Neural progenitor cell (in vitro differentiated cells): ENCODE measurements at regions not wholly inside any gene's neighbourhood (a gene's known extent, or its start where the extent isn't known, plus 50 kb on each side); places are given as distances from the start of the nearest gene placed in this dataset.

Experiments
- DNase-seq: peaks from one replicate; pipeline ENCODE4 v3.0.0-alpha.2; 2016; ENCODE audit warnings: low spot score
- H2AFZ ChIP-seq: fragments of 200-600 bp; sonication (generic); replicated peaks from 2 replicates; pipeline ENCODE4 v1.6.1; 2016; ENCODE audit warnings: antibody characterized with exemption
- H3F3A ChIP-seq: fragments of 200-600 bp; sonication (generic); 2 replicates; pipeline ENCODE4 v1.6.1; 2016; ENCODE audit warnings: antibody characterized with exemption, low read depth
- H3K27ac ChIP-seq: fragments of 200-600 bp; sonication (generic); 2 replicates; pipeline ENCODE4 v1.5.1; 2016; ENCODE audit warnings: mild to moderate bottlenecking
- H3K27me3 ChIP-seq: fragments of 200-600 bp; sonication (generic); 2 replicates; pipeline ENCODE4 v1.6.1; 2016; ENCODE audit warnings: mild to moderate bottlenecking, moderate library complexity
- H3K36me3 ChIP-seq: fragments of 200-600 bp; sonication (generic); 2 replicates; pipeline ENCODE4 v1.5.1; 2016
- H3K4me1 ChIP-seq: fragments of 200-600 bp; sonication (generic); 2 replicates; pipeline ENCODE4 v1.6.1; 2016; ENCODE audit warnings: mixed run types
- H3K4me2 ChIP-seq: fragments of 200-600 bp; sonication (generic); 2 replicates; pipeline ENCODE4 v1.6.1; 2016
- H3K4me3 ChIP-seq: fragments of 200-600 bp; sonication (generic); 2 replicates; pipeline ENCODE4 v1.5.1; 2016
- H3K79me2 ChIP-seq: fragments of 200-600 bp; sonication (generic); 2 replicates; pipeline ENCODE4 v1.6.1; 2016; ENCODE audit warnings: low read depth
- H3K9ac ChIP-seq: fragments of 200-600 bp; sonication (generic); 2 replicates; pipeline ENCODE4 v1.6.1; 2016
- H3K9me3 ChIP-seq: fragments of 200-600 bp; sonication (generic); 2 replicates; pipeline ENCODE4 v1.5.1; 2016; ENCODE audit warnings: low read depth
- H4K20me1 ChIP-seq: fragments of 200-600 bp; sonication (generic); 2 replicates; pipeline ENCODE4 v1.6.1; 2016; ENCODE audit warnings: low read depth
- H3K27ac Mint-ChIP-seq: 3 replicates; pipeline ENCODE4 v1.8.0; 2021; ENCODE audit warnings: mixed read lengths
- H3K27me3 Mint-ChIP-seq: 2 replicates; pipeline ENCODE4 v1.8.0; 2022; ENCODE audit warnings: low read depth, mild to moderate bottlenecking, inconsistent platforms, moderate library complexity, mixed read lengths; ENCODE audit not compliant: insufficient read depth
- H3K36me3 Mint-ChIP-seq: 3 replicates; pipeline ENCODE4 v1.8.0; 2021; ENCODE audit warnings: mixed read lengths
- H3K4me1 Mint-ChIP-seq: 3 replicates; pipeline ENCODE4 v1.8.0; 2021; ENCODE audit warnings: mixed read lengths
- H3K4me3 Mint-ChIP-seq: 3 replicates; pipeline ENCODE4 v1.8.0; 2021; ENCODE audit warnings: mild to moderate bottlenecking, moderate library complexity, mixed read lengths
- H3K9me3 Mint-ChIP-seq: 3 replicates; pipeline ENCODE4 v1.8.0; 2020; ENCODE audit warnings: mixed read lengths
- EZH2 ChIP-seq: fragments of 200-600 bp; sonication (generic); IDR thresholded peaks from 2 replicates; pipeline ENCODE4 v1.6.1; 2017; ENCODE audit warnings: antibody characterized with exemption, mild to moderate bottlenecking, moderate library complexity
- EZH2phosphoT487 ChIP-seq: fragments of 200-600 bp; sonication (generic); IDR thresholded peaks from 2 replicates; pipeline ENCODE4 v1.6.1; 2017; ENCODE audit warnings: antibody characterized with exemption
- TF ChIP-seq, protein P1 (sequence below): fragments of 200-600 bp; sonication (generic); IDR thresholded peaks from 2 replicates; pipeline ENCODE4 v1.5.1; 2017; ENCODE audit warnings: antibody characterized with exemption, mild to moderate bottlenecking

- H3K4me3 ChIP-seq = no peak overlapping the region
- Mint-ChIP-seq H3K36me3 (peaks cover 2% of the 10 kb centered on the region), H3K27me3 (peaks cover 2% of the 10 kb centered on the region), H3K9me3 (peaks cover 35% of the 10 kb centered on the region), H3K27ac (no peak overlapping the region), H3K4me3 (no peak overlapping the region), H3K4me1 (peaks cover 17% of the 10 kb centered on the region)
- no peak overlapping the region for H3K27ac ChIP-seq
- no peak for DNase-seq
- H3K4me2 ChIP-seq = no peak overlapping the region
- no peaks in the 10 kb centered on the region for H3K9me3 ChIP-seq
- H3F3A ChIP-seq = no peaks in the 10 kb centered on the region
- H3K4me1 ChIP-seq = peaks cover 14% of the 10 kb centered on the region
- H2AFZ ChIP-seq = no peak overlapping the region
- no peaks in the 10 kb centered on the region for H3K36me3 ChIP-seq
- H4K20me1 ChIP-seq = no peaks in the 10 kb centered on the region
- H3K27me3 ChIP-seq = no peaks in the 10 kb centered on the region
- H3K9ac ChIP-seq = no peak overlapping the region
- TF ChIP-seq EZH2phosphoT487 (no peak), EZH2 (no peak)
- TF ChIP-seq, protein P1, sequence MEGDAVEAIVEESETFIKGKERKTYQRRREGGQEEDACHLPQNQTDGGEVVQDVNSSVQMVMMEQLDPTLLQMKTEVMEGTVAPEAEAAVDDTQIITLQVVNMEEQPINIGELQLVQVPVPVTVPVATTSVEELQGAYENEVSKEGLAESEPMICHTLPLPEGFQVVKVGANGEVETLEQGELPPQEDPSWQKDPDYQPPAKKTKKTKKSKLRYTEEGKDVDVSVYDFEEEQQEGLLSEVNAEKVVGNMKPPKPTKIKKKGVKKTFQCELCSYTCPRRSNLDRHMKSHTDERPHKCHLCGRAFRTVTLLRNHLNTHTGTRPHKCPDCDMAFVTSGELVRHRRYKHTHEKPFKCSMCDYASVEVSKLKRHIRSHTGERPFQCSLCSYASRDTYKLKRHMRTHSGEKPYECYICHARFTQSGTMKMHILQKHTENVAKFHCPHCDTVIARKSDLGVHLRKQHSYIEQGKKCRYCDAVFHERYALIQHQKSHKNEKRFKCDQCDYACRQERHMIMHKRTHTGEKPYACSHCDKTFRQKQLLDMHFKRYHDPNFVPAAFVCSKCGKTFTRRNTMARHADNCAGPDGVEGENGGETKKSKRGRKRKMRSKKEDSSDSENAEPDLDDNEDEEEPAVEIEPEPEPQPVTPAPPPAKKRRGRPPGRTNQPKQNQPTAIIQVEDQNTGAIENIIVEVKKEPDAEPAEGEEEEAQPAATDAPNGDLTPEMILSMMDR = no peak
- H3K79me2 ChIP-seq = no peaks in the 10 kb centered on the region
Observed at GRCh38 chr20:41870869-41871462, 252.8 kb upstream of the CHD6 start.

DNA sequence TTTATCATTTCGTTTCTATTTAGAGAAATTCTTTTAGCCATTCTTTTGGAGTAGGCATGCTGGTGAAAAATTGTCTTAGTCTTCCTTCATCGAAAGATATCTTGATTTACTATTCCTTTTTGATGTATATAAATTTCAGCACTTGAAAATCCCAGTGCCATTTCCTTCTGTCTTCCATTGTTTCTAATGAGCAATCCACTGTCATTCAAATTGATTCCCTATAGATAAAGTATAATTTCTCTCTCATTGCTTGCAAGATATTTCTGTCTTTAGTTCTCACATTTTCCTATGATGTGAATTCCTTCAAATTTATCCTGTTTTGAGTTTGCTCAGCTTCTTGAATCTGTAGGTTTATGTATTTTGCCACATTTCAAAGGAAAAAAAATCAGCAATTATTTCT, 251.1 kb upstream of the CHD6 start:
- Histone ChIP-seq H3K4me3 (no peak overlapping the region), H3K4me2 (no peak overlapping the region), H3K27ac (no peak overlapping the region), H2AFZ (no peak overlapping the region), H3K9ac (no peak overlapping the region), H4K20me1 (no peaks in the 10 kb centered on the region), H3K79me2 (no peaks in the 10 kb centered on the region), H3K27me3 (no peaks in the 10 kb centered on the region), H3F3A (no peaks in the 10 kb centered on the region), H3K4me1 (peaks cover 14% of the 10 kb centered on the region), H3K36me3 (no peaks in the 10 kb centered on the region), H3K9me3 (no peaks in the 10 kb centered on the region)
- peaks cover 35% of the 10 kb centered on the region for H3K9me3 Mint-ChIP-seq
- H3K4me1 Mint-ChIP-seq = peaks cover 12% of the 10 kb centered on the region
- TF ChIP-seq EZH2phosphoT487 (no peak), EZH2 (no peak)
- TF ChIP-seq, protein P1 = no peak
- H3K27me3 Mint-ChIP-seq = peaks cover 2% of the 10 kb centered on the region
- H3K4me3 Mint-ChIP-seq = no peak overlapping the region
- no peak overlapping the region for H3K27ac Mint-ChIP-seq
- H3K36me3 Mint-ChIP-seq = peaks cover 2% of the 10 kb centered on the region
- no peak for DNase-seq

GRCh38 chr20:41865938-41866337, 247.8 kb upstream of the CHD6 start:
- no peaks in the 10 kb centered on the region for H3K27me3 ChIP-seq
- no peak overlapping the region for H3K4me3 ChIP-seq
- peaks cover 2% of the 10 kb centered on the region for H3K36me3 Mint-ChIP-seq
- H3K79me2 ChIP-seq = no peaks in the 10 kb centered on the region
- no peak overlapping the region for H3K4me3 Mint-ChIP-seq
- no peak overlapping the region for H3K27ac ChIP-seq
- H3K9me3 ChIP-seq = no peaks in the 10 kb centered on the region
- H3K27ac Mint-ChIP-seq = no peak overlapping the region
- no peaks in the 10 kb centered on the region for H3F3A ChIP-seq
- no peak for DNase-seq
- no peak overlapping the region for H3K4me2 ChIP-seq
- H3K27me3 Mint-ChIP-seq = peaks cover 2% of the 10 kb centered on the region
- peaks cover 18% of the 10 kb centered on the region for H3K4me1 ChIP-seq
- TF ChIP-seq, protein P1 = no peak
- TF ChIP-seq EZH2 (no peak), EZH2phosphoT487 (no peak)
- no peak overlapping the region for H3K9ac ChIP-seq
- H3K9me3 Mint-ChIP-seq = peaks cover 26% of the 10 kb centered on the region
- H3K4me1 Mint-ChIP-seq = peaks cover 22% of the 10 kb centered on the region
- no peak overlapping the region for H2AFZ ChIP-seq
- H3K36me3 ChIP-seq = no peaks in the 10 kb centered on the region
- no peaks in the 10 kb centered on the region for H4K20me1 ChIP-seq
